ENCODE measurements at regions not wholly inside any gene's neighbourhood (a gene's known extent, or its start where the extent isn't known, plus 50 kb on each side); places are given as distances from the start of the nearest gene placed in this dataset.

DNA sequence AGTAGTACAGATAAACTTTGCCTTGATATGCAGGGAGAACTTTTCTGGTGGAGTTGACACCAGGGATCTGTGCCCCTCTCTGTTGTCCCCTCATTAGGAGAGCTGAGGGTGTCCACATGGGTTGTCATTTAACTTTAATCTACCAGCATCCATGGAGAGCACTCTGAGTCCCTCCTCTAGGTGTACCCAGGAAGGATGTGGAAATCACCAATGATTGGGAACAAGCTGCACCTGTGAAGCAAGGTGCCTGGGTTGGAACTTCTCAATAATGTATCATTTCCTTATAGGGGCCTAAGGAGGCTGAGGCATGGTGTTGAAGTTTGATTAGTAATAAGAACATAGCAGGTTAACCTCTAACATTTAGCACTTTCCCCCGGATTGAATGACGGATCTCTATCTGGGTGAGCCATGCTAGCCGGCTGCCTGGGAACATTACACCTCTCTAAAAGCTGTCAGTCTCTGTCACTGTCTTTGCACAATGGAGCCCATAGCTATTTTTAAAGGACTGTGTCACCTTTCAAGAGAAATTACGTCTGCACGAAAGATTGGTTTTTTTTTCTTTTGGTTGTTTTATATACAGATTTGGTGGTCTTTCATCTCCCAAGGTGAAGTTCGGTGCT, 239.3 kb downstream of the MAF start:
- Histone ChIP-seq H3K27ac (ENCODE audit: extremely low read length, insufficient read depth, low read length) (no peak overlapping the region), H3K4me2 (ENCODE audit: low read depth, low read length) (no peak overlapping the region), H3K36me3 (replicated peaks in 1 of 2; ENCODE audit: control insufficient read depth in 1 of 2, insufficient read depth in 2 of 2, low read length in 2 of 2) (no peaks in the 10 kb centered on the region), H3K27me3 (ENCODE audit: control insufficient read depth in 1 of 2, insufficient read depth in 2 of 2, low read length in 2 of 2) (peaks cover 0 to 5% of the 10 kb centered on the region in 2 experiments; a peak in 2 of 5 replicates), H3K9me3 (ENCODE audit: low read length) (no peaks in the 10 kb centered on the region), H3K4me3 (replicated peaks in 1 of 3; ENCODE audit: insufficient read depth in 1 of 3, low read depth in 2 of 3, low read length in 3 of 3) (no peak overlapping the region), H3K79me2 (ENCODE audit: insufficient read depth, low read length) (no peaks in the 10 kb centered on the region), H3K4me1 (ENCODE audit: insufficient read depth, low read length) (no peaks in the 10 kb centered on the region), H4K20me1 (ENCODE audit: insufficient read depth, low read length) (no peaks in the 10 kb centered on the region), H2AFZ (ENCODE audit: low read length) (no peak overlapping the region), H3K9ac (ENCODE audit: insufficient read depth, low read depth, low read length) (no peak overlapping the region)
- ChIA-PET POLR2A (no interaction called here), CTCF (ENCODE audit: low intra/inter-chr PET ratio, low total read pairs) (no interaction called here)
- no peak for DNase-seq (ENCODE audit: low spot score)
- BruUV-seq (replicated peaks) = no TSS peak
- in situ Hi-C loops (cut with HindIII; ENCODE audit: extremely low pct_ligation_motif_present, low pct_unique_long_range_greater_than_20kb) (no loop called here), intact Hi-C loops (cut with micrococcal nuclease; ENCODE audit: unreplicated experiment) (no loop called here)
- TF ChIP-seq ZNF883 (CRISPR knock-in tag; IDR thresholded peaks at IDR 0.05; ENCODE audit: not compliant biosample characterization) = no peak
- TF ChIP-seq PAWR (CRISPR knock-in tag; IDR thresholded peaks at IDR 0.05; ENCODE audit: borderline replicate concordance) = no peak
- TF ChIP-seq, protein P1, sequence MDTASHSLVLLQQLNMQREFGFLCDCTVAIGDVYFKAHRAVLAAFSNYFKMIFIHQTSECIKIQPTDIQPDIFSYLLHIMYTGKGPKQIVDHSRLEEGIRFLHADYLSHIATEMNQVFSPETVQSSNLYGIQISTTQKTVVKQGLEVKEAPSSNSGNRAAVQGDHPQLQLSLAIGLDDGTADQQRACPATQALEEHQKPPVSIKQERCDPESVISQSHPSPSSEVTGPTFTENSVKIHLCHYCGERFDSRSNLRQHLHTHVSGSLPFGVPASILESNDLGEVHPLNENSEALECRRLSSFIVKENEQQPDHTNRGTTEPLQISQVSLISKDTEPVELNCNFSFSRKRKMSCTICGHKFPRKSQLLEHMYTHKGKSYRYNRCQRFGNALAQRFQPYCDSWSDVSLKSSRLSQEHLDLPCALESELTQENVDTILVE (CRISPR knock-in tag; IDR thresholded peaks at IDR 0.05) = no peak
- no peak for TF ChIP-seq SETDB1 (CRISPR knock-in tag; IDR thresholded peaks at IDR 0.05; ENCODE audit: borderline replicate concordance)
- TF ChIP-seq, protein P2, sequence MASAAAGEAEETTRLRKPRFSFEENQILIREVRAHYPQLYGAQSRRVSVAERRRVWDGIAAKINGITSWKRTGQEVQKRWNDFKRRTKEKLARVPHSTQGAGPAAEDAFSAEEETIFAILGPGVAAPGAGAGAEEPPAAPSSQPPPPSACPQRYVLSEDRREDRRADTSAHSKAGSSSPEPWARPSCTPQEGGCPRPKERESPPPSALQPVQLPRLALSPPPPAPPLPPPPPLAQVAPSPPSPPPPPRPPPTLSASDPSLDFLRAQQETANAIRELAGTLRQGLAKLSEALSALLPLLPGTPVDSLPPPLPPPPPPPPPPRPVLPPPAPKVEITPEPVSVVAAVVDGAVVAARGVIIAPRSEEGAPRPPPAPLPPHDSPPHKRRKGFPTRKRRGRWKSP (CRISPR knock-in tag; IDR thresholded peaks at IDR 0.05) = no peak
- TF ChIP-seq ZNF672 (CRISPR knock-in tag; IDR thresholded peaks at IDR 0.05) = no peak
- no peak for TF ChIP-seq NFKBIZ (CRISPR knock-in tag; IDR thresholded peaks at IDR 0.05)
- no peak for TF ChIP-seq ZBTB7A (CRISPR knock-in tag; IDR thresholded peaks at IDR 0.05)
- no peak for TF ChIP-seq NFAT5 (CRISPR knock-in tag; IDR thresholded peaks at IDR 0.05)
- TF ChIP-seq, protein P3, sequence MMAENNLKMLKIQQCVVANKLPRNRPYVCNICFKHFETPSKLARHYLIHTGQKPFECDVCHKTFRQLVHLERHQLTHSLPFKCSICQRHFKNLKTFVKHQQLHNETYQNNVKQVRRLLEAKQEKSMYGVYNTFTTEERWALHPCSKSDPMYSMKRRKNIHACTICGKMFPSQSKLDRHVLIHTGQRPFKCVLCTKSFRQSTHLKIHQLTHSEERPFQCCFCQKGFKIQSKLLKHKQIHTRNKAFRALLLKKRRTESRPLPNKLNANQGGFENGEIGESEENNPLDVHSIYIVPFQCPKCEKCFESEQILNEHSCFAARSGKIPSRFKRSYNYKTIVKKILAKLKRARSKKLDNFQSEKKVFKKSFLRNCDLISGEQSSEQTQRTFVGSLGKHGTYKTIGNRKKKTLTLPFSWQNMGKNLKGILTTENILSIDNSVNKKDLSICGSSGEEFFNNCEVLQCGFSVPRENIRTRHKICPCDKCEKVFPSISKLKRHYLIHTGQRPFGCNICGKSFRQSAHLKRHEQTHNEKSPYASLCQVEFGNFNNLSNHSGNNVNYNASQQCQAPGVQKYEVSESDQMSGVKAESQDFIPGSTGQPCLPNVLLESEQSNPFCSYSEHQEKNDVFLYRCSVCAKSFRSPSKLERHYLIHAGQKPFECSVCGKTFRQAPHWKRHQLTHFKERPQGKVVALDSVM (CRISPR knock-in tag; IDR thresholded peaks at IDR 0.05) = no peak
- TF ChIP-seq SALL2 (CRISPR knock-in tag; IDR thresholded peaks at IDR 0.05) = no peak
- WGBS (ENCODE audit: low lambda C conversion rate) = 23% methylated on average over 6 of the region's 6 CpGs
- ATAC-seq = no peak
- no peak for FAIRE-seq
